DOHH2 (cell line): ENCODE measurements at regions not wholly inside any gene's neighbourhood (a gene's known extent, or its start where the extent isn't known, plus 50 kb on each side); places are given as distances from the start of the nearest gene placed in this dataset.

Experiments
- H3F3A ChIP-seq: fragments of 200-600 bp; sonication (generic), shearing (Covaris generic); 2 replicates; pipeline ENCODE4 v1.6.0; 2016; ENCODE audit warnings: antibody characterized with exemption, mild to moderate bottlenecking; ENCODE audit not compliant: control insufficient read depth, insufficient read depth
- H3K27ac ChIP-seq: fragments of 200-600 bp; sonication (generic); 2 replicates; pipeline ENCODE4 v1.5.1; 2014; ENCODE audit warnings: low read depth, mild to moderate bottlenecking, low read length, moderate library complexity
- H3K27me3 ChIP-seq: fragments of 200-600 bp; sonication (generic); 2 replicates; pipeline ENCODE4 v1.6.1; 2014; ENCODE audit warnings: mild to moderate bottlenecking, low read length, mixed read lengths; ENCODE audit not compliant: control insufficient read depth
- H3K36me3 ChIP-seq: fragments of 200-600 bp; sonication (generic); 2 replicates; pipeline ENCODE4 v1.6.1; 2014; ENCODE audit warnings: mild to moderate bottlenecking, low read length, moderate library complexity, mixed read lengths; ENCODE audit not compliant: control insufficient read depth
- H3K4me1 ChIP-seq: fragments of 200-600 bp; sonication (generic); 2 replicates; pipeline ENCODE4 v1.6.1; 2014; ENCODE audit warnings: mild to moderate bottlenecking, low read length, mixed read lengths; ENCODE audit not compliant: control insufficient read depth
- H3K4me2 ChIP-seq: fragments of 200-600 bp; sonication (generic); 2 replicates; pipeline ENCODE4 v1.6.0; 2014; ENCODE audit warnings: mild to moderate bottlenecking, low read length, moderate library complexity
- H3K4me3 ChIP-seq: fragments of 200-600 bp; sonication (generic); 2 replicates; pipeline ENCODE4 v1.5.1; 2014; ENCODE audit warnings: mild to moderate bottlenecking, low read length, mixed read lengths
- H3K79me2 ChIP-seq: fragments of 200-600 bp; sonication (generic); 2 replicates; pipeline ENCODE4 v1.6.1; 2014; ENCODE audit warnings: mild to moderate bottlenecking, low read length, mixed read lengths; ENCODE audit not compliant: control insufficient read depth
- H3K9me2 ChIP-seq: fragments of 200-600 bp; sonication (generic); replicated peaks from 2 replicates; pipeline ENCODE4 v1.6.1; 2014; ENCODE audit warnings: mild to moderate bottlenecking, low read length, mixed read lengths; ENCODE audit not compliant: control insufficient read depth
- H3K9me3 ChIP-seq: fragments of 200-600 bp; sonication (generic); 2 replicates; pipeline ENCODE4 v1.6.1; 2014; ENCODE audit warnings: antibody characterized with exemption, low read length, mixed read lengths; ENCODE audit not compliant: control insufficient read depth, insufficient read depth
- H4K20me1 ChIP-seq: fragments of 200-600 bp; sonication (generic); 2 replicates; pipeline ENCODE4 v1.6.0; 2014; ENCODE audit warnings: low read depth, mild to moderate bottlenecking, antibody characterized with exemption, low read length, moderate library complexity; ENCODE audit not compliant: control insufficient read depth, insufficient read depth
- EZH2phosphoT487 ChIP-seq: fragments of 200-600 bp; sonication (generic); IDR thresholded peaks from 2 replicates; pipeline ENCODE4 v1.6.1; 2017; ENCODE audit warnings: borderline replicate concordance, mild to moderate bottlenecking, antibody characterized with exemption, low read length, moderate library complexity, mixed read lengths
- TF ChIP-seq, protein P1 (sequence below): fragments of 200-600 bp; sonication (generic); IDR thresholded peaks from one replicate; pipeline ENCODE4 v1.5.1; 2014; ENCODE audit warnings: antibody characterized with exemption, mild to moderate bottlenecking, low read depth, low read length; ENCODE audit not compliant: poor library complexity, severe bottlenecking

GRCh38 chr2:123695426-123695825, 329.7 kb upstream of the CNTNAP5 start:
- no peak overlapping the region for H3K4me2 ChIP-seq
- H3K36me3 ChIP-seq, result no peaks in the 10 kb centered on the region

DNA sequence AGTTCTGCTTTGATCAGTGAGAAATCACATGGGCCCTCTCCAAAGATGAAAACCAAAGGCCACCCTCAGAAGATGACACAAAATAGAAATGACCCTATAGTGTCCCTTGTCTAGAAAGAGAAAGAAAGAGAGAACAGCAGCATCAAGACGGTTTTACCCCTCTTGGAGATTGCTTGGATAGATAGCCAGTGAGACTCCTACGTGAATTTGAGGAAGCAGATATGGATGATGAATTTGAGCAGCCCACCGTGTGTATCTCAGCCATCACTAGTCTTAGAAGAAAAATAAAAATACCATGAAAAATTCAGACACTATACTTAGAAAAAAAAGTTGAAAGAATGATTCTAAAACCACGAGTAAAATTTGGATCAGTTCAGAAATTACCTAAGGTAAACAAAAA, 329.1 kb upstream of the CNTNAP5 start:
- Histone ChIP-seq H3K79me2 (no peaks in the 10 kb centered on the region), H4K20me1 (no peaks in the 10 kb centered on the region)
- TF ChIP-seq, protein P1, sequence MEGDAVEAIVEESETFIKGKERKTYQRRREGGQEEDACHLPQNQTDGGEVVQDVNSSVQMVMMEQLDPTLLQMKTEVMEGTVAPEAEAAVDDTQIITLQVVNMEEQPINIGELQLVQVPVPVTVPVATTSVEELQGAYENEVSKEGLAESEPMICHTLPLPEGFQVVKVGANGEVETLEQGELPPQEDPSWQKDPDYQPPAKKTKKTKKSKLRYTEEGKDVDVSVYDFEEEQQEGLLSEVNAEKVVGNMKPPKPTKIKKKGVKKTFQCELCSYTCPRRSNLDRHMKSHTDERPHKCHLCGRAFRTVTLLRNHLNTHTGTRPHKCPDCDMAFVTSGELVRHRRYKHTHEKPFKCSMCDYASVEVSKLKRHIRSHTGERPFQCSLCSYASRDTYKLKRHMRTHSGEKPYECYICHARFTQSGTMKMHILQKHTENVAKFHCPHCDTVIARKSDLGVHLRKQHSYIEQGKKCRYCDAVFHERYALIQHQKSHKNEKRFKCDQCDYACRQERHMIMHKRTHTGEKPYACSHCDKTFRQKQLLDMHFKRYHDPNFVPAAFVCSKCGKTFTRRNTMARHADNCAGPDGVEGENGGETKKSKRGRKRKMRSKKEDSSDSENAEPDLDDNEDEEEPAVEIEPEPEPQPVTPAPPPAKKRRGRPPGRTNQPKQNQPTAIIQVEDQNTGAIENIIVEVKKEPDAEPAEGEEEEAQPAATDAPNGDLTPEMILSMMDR, result no peak
- no peak for TF ChIP-seq EZH2phosphoT487

More at GRCh38 chr2:123695426-123695825, 329.7 kb upstream of the CNTNAP5 start:
- TF ChIP-seq, protein P1, result no peak
- no peak for TF ChIP-seq EZH2phosphoT487
- no peaks in the 10 kb centered on the region for H3F3A ChIP-seq
- no peaks in the 10 kb centered on the region for H3K9me3 ChIP-seq
- H3K79me2 ChIP-seq, result no peaks in the 10 kb centered on the region
- no peaks in the 10 kb centered on the region for H3K9me2 ChIP-seq
- no peaks in the 10 kb centered on the region for H3K27me3 ChIP-seq
- H3K27ac ChIP-seq, result no peak overlapping the region
- no peak overlapping the region for H3K4me3 ChIP-seq
- H4K20me1 ChIP-seq, result no peaks in the 10 kb centered on the region
- H3K4me1 ChIP-seq, result no peaks in the 10 kb centered on the region

DNA sequence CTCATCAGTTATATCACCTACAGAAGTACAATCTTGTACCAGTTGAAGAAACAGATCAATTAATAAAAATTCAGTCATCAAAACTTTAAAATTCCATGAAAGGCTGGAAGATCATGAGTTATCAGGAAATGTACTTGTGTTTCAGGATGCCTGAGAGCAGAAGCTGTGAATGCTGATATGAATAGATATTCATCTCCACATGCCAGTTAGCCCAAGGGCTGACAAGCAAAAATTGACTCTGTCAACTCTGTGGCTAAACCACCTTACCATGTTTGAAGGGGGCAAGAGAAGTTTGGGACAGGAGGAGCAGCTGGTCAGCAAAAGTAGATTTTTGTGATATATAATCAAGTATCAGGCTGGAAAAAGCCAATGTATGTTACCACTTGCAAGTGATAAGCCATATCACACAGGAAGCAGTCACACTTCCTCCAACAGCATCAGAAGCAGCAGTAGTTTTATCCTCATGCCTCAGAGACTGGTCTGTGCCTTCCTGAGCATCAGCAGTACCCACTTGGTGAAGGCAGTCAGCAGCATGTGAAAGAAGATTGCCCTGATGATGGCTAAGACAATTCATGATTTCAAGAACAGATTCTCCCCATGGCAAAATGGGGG, 328.2 kb upstream of the CNTNAP5 start:
- H3K4me3 ChIP-seq, result no peak overlapping the region
- no peaks in the 10 kb centered on the region for H3K27me3 ChIP-seq
- no peak overlapping the region for H3K27ac ChIP-seq
- H3K9me2 ChIP-seq, result no peaks in the 10 kb centered on the region
- H4K20me1 ChIP-seq, result no peaks in the 10 kb centered on the region
- no peaks in the 10 kb centered on the region for H3F3A ChIP-seq
- H3K79me2 ChIP-seq, result no peaks in the 10 kb centered on the region
- no peak for TF ChIP-seq EZH2phosphoT487
- TF ChIP-seq, protein P1, result no peak
- no peaks in the 10 kb centered on the region for H3K4me1 ChIP-seq
- H3K9me3 ChIP-seq, result no peaks in the 10 kb centered on the region
- no peak overlapping the region for H3K4me2 ChIP-seq
- no peaks in the 10 kb centered on the region for H3K36me3 ChIP-seq

More for the DNA sequence above, 329.1 kb upstream of the CNTNAP5 start:
- no peak overlapping the region for H3K4me3 ChIP-seq
- H3K9me3 ChIP-seq, result no peaks in the 10 kb centered on the region
- no peaks in the 10 kb centered on the region for H3K4me1 ChIP-seq
- H3K27ac ChIP-seq, result no peak overlapping the region
- H3K36me3 ChIP-seq, result no peaks in the 10 kb centered on the region
- H3K27me3 ChIP-seq, result no peaks in the 10 kb centered on the region
- no peaks in the 10 kb centered on the region for H3K9me2 ChIP-seq
- H3K4me2 ChIP-seq, result no peak overlapping the region
- H3F3A ChIP-seq, result no peaks in the 10 kb centered on the region
